ENCODE measurements at regions not wholly inside any gene's neighbourhood (a gene's known extent, or its start where the extent isn't known, plus 50 kb on each side); places are given as distances from the start of the nearest gene placed in this dataset.

DNA sequence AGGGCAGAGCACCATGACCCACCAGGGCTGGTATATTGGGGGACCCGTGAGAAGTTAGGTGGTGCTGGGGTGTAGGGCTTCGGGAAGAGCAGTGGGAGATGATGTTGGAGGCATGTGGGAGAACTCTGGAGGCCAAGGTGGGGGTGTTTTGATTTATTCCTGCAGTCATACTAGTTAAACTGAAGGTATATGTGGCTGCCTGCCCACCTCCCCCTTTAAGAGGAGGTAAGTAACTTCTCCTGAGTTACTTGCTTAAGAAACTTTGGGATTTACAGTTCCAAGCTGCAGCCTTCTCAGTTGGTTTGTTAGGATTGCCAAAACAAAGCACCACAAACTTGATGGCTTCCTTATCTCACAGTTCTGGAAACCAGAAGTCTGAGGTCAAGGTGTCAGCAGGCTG lies 73.1 kb upstream of the AGBL1 start:
- intact Hi-C loops (cut with DNase I) = no loop called here
- DNase-seq = no peak

DNA sequence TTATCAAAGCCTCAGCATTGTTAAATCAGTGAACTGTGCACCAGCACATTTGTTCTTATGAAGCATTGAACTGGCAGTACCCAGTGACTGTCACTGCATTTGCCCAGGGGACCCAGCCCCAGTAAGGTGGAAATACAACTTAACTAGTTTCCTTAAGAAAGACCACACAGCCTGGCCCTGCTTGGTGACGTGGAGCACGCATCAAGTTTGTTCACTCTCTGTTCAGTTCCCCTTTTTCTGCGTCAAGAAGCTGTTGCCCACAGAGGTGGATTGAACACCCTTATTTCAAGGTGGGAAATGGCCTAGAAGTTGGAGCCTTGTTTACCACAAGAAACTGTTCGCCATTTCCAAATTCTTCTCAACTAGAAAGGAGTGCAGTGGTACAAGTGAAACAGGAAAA lies 69.9 kb upstream of the AGBL1 start:
- DNase-seq = no peak
- intact Hi-C loops (cut with DNase I) = no loop called here

DNA sequence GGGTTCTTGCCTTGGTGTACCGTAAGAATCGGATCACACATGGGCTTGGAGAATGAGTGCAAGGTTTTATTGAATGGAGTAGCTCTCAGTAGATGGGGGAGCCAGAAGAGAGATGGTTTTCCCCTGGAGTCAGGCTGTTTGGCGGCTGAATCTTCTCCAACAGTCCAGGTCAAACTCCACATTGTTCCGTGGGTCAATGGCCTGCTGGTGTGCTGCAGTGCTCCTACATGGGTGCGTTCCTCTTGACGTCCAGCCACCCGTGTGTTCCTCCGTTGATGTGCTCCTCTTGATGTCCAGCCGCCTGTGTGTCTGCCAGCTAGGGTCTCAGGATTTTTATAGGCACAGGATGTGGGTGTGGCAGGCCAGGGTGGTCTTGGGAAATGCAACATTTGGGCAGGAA lies 69.3 kb upstream of the AGBL1 start:
- intact Hi-C loops (cut with DNase I) = no loop called here
- no peak for DNase-seq

DNA sequence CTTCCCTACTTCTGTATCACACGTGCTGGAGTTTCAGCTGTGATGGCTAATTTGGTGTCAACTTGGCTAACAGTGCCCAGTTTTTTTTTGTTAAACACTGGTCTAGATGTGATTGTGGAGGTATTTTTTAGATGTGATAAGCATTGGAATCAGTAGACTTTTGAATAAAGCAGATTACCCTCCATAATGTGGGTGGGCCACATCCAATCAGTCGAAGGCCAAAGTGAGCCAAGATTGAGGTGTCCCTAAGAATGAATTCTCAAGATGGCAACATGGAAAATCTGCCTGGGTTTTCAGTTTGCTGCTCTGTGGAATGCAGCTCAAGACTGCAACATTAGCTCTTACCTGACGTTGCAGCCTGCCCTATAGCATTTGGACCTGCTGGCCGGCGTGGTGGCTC lies 68.8 kb upstream of the AGBL1 start:
- intact Hi-C loops (cut with DNase I) = no loop called here
- no peak for DNase-seq

DNA sequence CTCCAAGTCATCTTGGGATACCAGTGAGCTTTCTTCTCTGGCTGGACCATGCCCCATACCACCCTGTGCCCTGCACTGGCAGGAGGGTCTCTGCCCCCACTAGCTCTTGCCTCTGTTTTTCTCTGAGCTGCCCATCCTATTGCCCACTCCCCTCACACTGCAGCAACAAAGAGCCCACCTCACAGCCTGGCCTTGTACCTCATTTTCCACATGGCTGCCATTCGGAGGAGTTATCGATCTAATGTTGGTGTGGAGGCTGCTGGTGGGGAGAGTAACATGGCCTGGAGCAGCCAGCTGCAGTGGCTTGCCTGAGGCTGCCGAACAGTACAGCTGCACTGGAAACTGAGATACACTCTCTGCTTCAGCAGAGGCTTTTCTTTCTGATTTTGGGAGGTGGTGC lies 65.7 kb upstream of the AGBL1 start:
- DNase-seq = no peak
- intact Hi-C loops (cut with DNase I) = no loop called here

DNA sequence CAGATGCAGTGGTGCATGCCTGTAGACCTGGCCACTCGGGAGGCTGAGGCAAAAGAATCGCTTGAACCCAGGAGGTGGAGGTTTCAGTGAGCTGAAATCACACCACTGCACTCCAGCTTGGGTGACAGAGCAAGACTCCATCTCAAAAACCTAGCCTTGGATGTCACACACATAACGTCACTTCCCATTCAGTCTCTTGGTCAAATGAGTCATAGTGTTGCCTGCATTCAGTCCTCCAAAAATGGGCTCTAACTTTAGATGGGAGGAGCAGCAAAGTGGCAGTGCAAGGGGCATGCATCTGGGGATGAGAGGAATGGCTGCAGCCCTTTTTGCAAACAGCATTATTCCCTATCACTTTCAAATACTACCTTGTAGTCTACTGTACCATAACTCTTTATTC lies 62.9 kb upstream of the AGBL1 start:
- DNase-seq = no peak
- intact Hi-C loops (cut with DNase I) = no loop called here

DNA sequence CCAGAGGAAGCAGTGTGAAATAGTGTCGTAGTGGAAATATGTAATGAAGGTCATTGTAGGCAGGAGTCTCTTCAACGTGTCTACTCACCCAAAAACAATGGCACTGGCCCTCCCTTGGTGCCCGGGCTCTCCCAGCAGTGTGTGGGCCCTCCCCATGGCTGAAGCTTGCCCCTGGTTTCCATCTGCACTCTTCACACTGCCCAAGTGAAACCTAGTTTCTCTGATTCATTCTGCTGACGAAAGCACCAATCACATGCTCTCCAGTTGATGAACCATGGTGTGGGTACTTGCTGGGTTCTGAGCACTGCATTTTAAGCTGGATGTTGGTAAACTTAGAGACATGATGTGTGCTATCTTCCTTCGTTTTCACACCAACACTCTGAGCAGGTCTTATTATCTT lies 61.0 kb upstream of the AGBL1 start:
- DNase-seq = no peak
- intact Hi-C loops (cut with DNase I) = no loop called here

DNA sequence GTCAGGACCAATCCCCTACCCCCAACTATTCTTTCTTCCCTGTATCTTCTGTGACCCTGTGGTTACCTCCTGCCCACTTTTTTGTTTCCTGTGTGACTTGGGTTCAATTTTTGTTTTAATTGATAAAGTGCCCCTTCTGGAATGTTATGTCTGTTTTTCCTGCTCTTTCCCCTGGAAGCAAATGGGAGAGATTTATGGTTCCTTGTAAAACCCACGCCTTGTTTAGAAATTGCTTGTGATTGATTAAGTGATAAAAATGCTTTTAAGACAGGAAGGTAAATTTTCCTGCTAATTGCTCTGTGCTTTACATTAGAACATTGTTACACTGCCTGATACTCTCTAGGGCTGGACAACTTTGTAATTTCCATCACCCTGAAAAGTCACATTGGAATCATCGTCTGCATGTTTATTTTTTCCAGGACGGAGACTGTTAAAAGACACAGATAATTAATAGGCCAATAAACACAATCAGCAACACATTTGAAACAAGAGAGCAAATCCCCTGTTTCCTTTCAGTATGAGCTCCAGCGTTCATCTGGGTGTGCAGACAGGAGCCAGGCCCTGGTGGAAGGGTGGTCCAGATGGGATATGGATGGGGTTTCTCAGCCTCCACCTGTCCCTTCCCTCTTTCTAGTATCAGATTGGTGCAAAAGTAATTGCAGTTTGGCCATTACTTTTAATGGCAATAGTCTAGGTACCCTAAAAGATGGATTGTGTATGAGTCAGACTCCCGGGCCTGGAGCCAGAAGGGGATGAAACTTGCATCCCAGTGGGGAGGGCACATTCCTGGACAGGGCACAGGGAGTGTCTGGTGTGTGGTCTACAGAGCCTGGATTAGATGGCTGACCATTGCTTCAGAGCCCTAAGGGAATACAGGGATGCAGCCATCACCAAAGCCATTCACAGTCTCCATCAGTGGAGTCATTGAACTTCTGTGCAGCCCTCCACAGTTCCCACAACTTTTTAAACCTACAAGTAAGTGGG lies 58.1 kb upstream of the AGBL1 start:
- intact Hi-C loops (cut with DNase I) = no loop called here

DNA sequence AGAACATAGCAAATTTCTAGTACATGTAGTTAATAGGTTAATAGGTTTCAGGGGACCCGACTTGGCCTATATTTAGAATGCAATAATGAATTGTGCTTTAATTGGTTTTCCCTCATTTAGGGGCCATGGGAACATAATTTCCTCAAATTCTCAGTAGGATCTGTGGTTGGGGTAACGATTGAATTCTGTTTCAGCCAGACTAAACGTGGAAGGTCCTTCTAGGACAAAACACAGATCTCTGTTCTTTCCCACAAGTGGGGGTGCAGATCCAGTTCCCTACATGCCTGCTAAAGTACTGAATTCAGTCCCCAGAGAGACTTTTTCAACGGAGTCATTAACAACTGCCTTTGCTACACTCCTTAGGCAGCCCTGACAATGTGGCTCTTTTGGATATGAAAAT lies 50.7 kb upstream of the AGBL1 start:
- intact Hi-C loops (cut with DNase I) = no loop called here
- DNase-seq = no peak

More for the DNA sequence above, 58.1 kb upstream of the AGBL1 start:
- peak in 1 of 42 donors; percentile 11 for DNase-seq
